KMS-11 (cell line): ENCODE measurements at regions not wholly inside any gene's neighbourhood (a gene's known extent, or its start where the extent isn't known, plus 50 kb on each side); places are given as distances from the start of the nearest gene placed in this dataset.
A peak's percentile ranks its signal among the peaks of the same experiment; 100 is the strongest.

Experiments used
- H2AFZ ChIP-seq: fragments of 200-600 bp; sonication (generic); 2 replicates; pipeline ENCODE4 v1.6.1; 2016; ENCODE audit warnings: antibody characterized with exemption, mixed run types, low read depth
- H3K27ac ChIP-seq: fragments of 200-600 bp; sonication (generic); 2 replicates; pipeline ENCODE4 v1.6.1; 2016; ENCODE audit warnings: mild to moderate bottlenecking, mixed run types
- H3K27me3 ChIP-seq: fragments of 200-600 bp; sonication (generic); 2 replicates; pipeline ENCODE4 v1.6.1; 2017; ENCODE audit warnings: mild to moderate bottlenecking, low read depth, mixed run types, moderate library complexity; ENCODE audit not compliant: insufficient read depth
- H3K36me3 ChIP-seq: fragments of 200-600 bp; sonication (generic); 2 replicates; pipeline ENCODE4 v1.6.1; 2017; ENCODE audit warnings: mild to moderate bottlenecking, mixed run types; ENCODE audit not compliant: insufficient read depth
- H3K4me1 ChIP-seq: fragments of 200-600 bp; sonication (generic); 2 replicates; pipeline ENCODE4 v1.6.1; 2016; ENCODE audit warnings: mild to moderate bottlenecking, low read depth, mixed run types; ENCODE audit not compliant: poor library complexity, severe bottlenecking
- H3K4me2 ChIP-seq: fragments of 200-600 bp; sonication (generic); 2 replicates; pipeline ENCODE4 v1.7.0; 2016; ENCODE audit warnings: mild to moderate bottlenecking, mixed run types
- H3K4me3 ChIP-seq: fragments of 200-600 bp; sonication (generic); IDR thresholded peaks from 2 replicates; pipeline ENCODE4 v1.6.1; 2017; ENCODE audit warnings: low read depth, low read length, mixed read lengths; ENCODE audit not compliant: insufficient read depth
- H3K79me2 ChIP-seq: fragments of 200-600 bp; sonication (generic); 2 replicates; pipeline ENCODE4 v1.6.1; 2016; ENCODE audit warnings: low read depth, mixed run types; ENCODE audit not compliant: insufficient read depth
- H3K9ac ChIP-seq: fragments of 200-600 bp; sonication (generic); 2 replicates; pipeline ENCODE4 v1.6.1; 2016; ENCODE audit warnings: mild to moderate bottlenecking, mixed run types
- H4K20me1 ChIP-seq: fragments of 200-600 bp; sonication (generic); 2 replicates; pipeline ENCODE4 v1.6.1; 2016; ENCODE audit warnings: mild to moderate bottlenecking, mixed run types; ENCODE audit not compliant: insufficient read depth
- CTCF ChIP-seq: fragments of 200-600 bp; sonication (generic); conservative IDR thresholded peaks from 2 replicates; pipeline ENCODE4 v1.6.1; 2017; ENCODE audit warnings: low read depth, mild to moderate bottlenecking, antibody characterized with exemption, low read length, moderate library complexity, mixed read lengths

- H2AFZ ChIP-seq, result no peak overlapping the region
- no peak overlapping the region for H3K4me3 ChIP-seq
- no peaks in the 10 kb centered on the region for H3K4me1 ChIP-seq
- no peak overlapping the region for H3K4me2 ChIP-seq
- no peak overlapping the region for H3K9ac ChIP-seq
- no peaks in the 10 kb centered on the region for H4K20me1 ChIP-seq
- TF ChIP-seq CTCF, result no peak
- no peak overlapping the region for H3K27ac ChIP-seq
- H3K79me2 ChIP-seq, result no peaks in the 10 kb centered on the region
- no peaks in the 10 kb centered on the region for H3K27me3 ChIP-seq
- no peaks in the 10 kb centered on the region for H3K36me3 ChIP-seq
These were observed 52.8 kb upstream of the VWDE start for GRCh38 chr7:12456506-12456905.

GRCh38 chr7:12458520-12459131, 55.0 kb upstream of the VWDE start:
- Histone ChIP-seq H3K27me3 (no peaks in the 10 kb centered on the region), H4K20me1 (no peaks in the 10 kb centered on the region), H3K27ac (no peak overlapping the region), H2AFZ (no peak overlapping the region), H3K36me3 (no peaks in the 10 kb centered on the region), H3K4me1 (no peaks in the 10 kb centered on the region), H3K9ac (no peak overlapping the region), H3K79me2 (no peaks in the 10 kb centered on the region), H3K4me3 (no peak overlapping the region), H3K4me2 (no peak overlapping the region)
- peak; percentile 85 for TF ChIP-seq CTCF

- H3K4me1 ChIP-seq, result no peaks in the 10 kb centered on the region
- H4K20me1 ChIP-seq, result no peaks in the 10 kb centered on the region
- H3K79me2 ChIP-seq, result no peaks in the 10 kb centered on the region
- H3K27me3 ChIP-seq, result no peaks in the 10 kb centered on the region
- H3K4me3 ChIP-seq, result no peak overlapping the region
- H3K9ac ChIP-seq, result no peak overlapping the region
- no peak overlapping the region for H2AFZ ChIP-seq
- H3K27ac ChIP-seq, result no peak overlapping the region
- H3K4me2 ChIP-seq, result no peak overlapping the region
- no peaks in the 10 kb centered on the region for H3K36me3 ChIP-seq
- TF ChIP-seq CTCF, result no peak
These were observed 64.2 kb upstream of the VWDE start for GRCh38 chr7:12467837-12468236.

GRCh38 chr7:12469568-12469967, 65.9 kb upstream of the VWDE start:
- Histone ChIP-seq H3K27ac (no peak overlapping the region), H3K4me1 (no peaks in the 10 kb centered on the region), H3K79me2 (no peaks in the 10 kb centered on the region), H3K36me3 (no peaks in the 10 kb centered on the region), H3K27me3 (no peaks in the 10 kb centered on the region), H4K20me1 (no peaks in the 10 kb centered on the region), H3K4me3 (no peak overlapping the region), H3K9ac (no peak overlapping the region), H3K4me2 (no peak overlapping the region), H2AFZ (no peak overlapping the region)
- no peak for TF ChIP-seq CTCF
